Stomach (tissue), 8 donors: ENCODE measurements at regions not wholly inside any gene's neighbourhood (a gene's known extent, or its start where the extent isn't known, plus 50 kb on each side); places are given as distances from the start of the nearest gene placed in this dataset.

ENCODE experiments used
- DNase-seq, 2 donors: peaks; one replicate each; pipeline versions ENCODE4 v3.0.0 to v3.0.0-alpha.2; 2013 to 2019
- H3K27ac ChIP-seq, 5 donors: fragments of 200-600 bp in 4 of 5; sonication (generic) in 4 of 5; one replicate each; pipeline ENCODE4 v1.5.1; 2013 to 2019; ENCODE audit warnings: mild to moderate bottlenecking in 1 of 5, moderate library complexity in 1 of 5
- H3K27me3 ChIP-seq, 3 donors: fragments of 200-600 bp; sonication (generic); one replicate each; pipeline ENCODE4 v1.5.1; 2017 to 2019; ENCODE audit warnings: mixed run types in 1 of 3
- H3K36me3 ChIP-seq, 4 donors: fragments of 200-600 bp; sonication (generic); 1 replicate in 3 of 4; 2 replicates in 1 of 4; pipeline ENCODE4 v1.5.1; 2016 to 2019
- H3K4me1 ChIP-seq, 4 donors: fragments of 200-600 bp; sonication (generic); one replicate each; pipeline ENCODE4 v1.5.1; 2016 to 2019
- H3K4me3 ChIP-seq, 4 donors: fragments of 200-600 bp; sonication (generic) in 3 of 4; one replicate each; pipeline ENCODE4 v1.5.1; 2016 to 2019; ENCODE audit warnings: mild to moderate bottlenecking in 1 of 4
- H3K9me3 ChIP-seq, 4 donors: fragments of 200-600 bp; sonication (generic); one replicate each; pipeline ENCODE4 v1.5.1; 2016 to 2019
- CTCF ChIP-seq, 7 experiments: fragments of 450-650 bp in 4 of 7; fragments of 200-600 bp in 3 of 7; sonication (generic) in 3 of 7; IDR thresholded peaks; one replicate each; pipeline ENCODE4 v1.5.1; 2016 to 2019; ENCODE audit warnings: antibody characterized with exemption in 7 of 7, control low read depth in 2 of 7, mild to moderate bottlenecking in 1 of 7
- EP300 ChIP-seq: sonication (generic); formaldehyde crosslinking; IDR thresholded peaks from one replicate; pipeline ENCODE4 v1.6.1; 2017; ENCODE audit warnings: antibody characterized with exemption
- POLR2A ChIP-seq, 4 donors: fragments of 450-650 bp; IDR thresholded peaks; one replicate each; pipeline ENCODE4 v1.6.1; 2016; ENCODE audit warnings: antibody characterized with exemption in 4 of 4, control low read depth in 2 of 4, mild to moderate bottlenecking in 1 of 4, moderate library complexity in 1 of 4
- POLR2AphosphoS5 ChIP-seq, 3 donors: sonication (generic); formaldehyde crosslinking; IDR thresholded peaks; one replicate each; pipeline ENCODE4 v1.6.1; 2016; ENCODE audit warnings: antibody characterized with exemption in 3 of 3
- WGBS, 5 donors: extraction: QIAGEN DNeasy Blood & Tissue Kit in 3 of 5; methylation state at CpG; one replicate each; pipeline versions ENCODE4 v1.1.5 to v1.1.7; 2013 to 2018; 5-methylcytosine and 5-hydroxymethylcytosine counted together
- intact Hi-C: fragments of 100-400 bp; cut with DNase I; formaldehyde crosslinking; loops from one replicate; pipeline ENCODE4 v1.15.1; 2023; ENCODE audit warnings: low total_unique reads
- donor health status: healthy with polysubstance abuse.
- donor health status: Bipolar disorder and iron deficiency.
- donor health status: healthy.

GRCh38 chr14:43983721-43984120 lies 523.4 kb downstream of the FSCB start:
- Histone ChIP-seq H3K9me3 (peaks cover 0 to 5% (median 0%) of the 10 kb centered on the region in 4 donors), H3K4me3 (no peak overlapping the region), H3K4me1 (no peaks in the 10 kb centered on the region), H3K36me3 (no peaks in the 10 kb centered on the region), H3K27ac (no peak overlapping the region), H3K27me3 (no peaks in the 10 kb centered on the region)
- WGBS, 5 donors: 71 to 81% (median 76%) methylated on average over 8 of the region's 8 CpGs
- no peak for TF ChIP-seq CTCF (IDR thresholded peaks at IDR 0.05)
- intact Hi-C loops: no loop called here
- DNase-seq: no peak

GRCh38 chr14:43981135-43981768 lies 525.8 kb downstream of the FSCB start:
- Histone ChIP-seq H3K4me1 (no peaks in the 10 kb centered on the region), H3K9me3 (peaks cover 0 to 5% (median 0%) of the 10 kb centered on the region in 4 donors), H3K27ac (no peak overlapping the region), H3K36me3 (no peaks in the 10 kb centered on the region), H3K4me3 (no peak overlapping the region), H3K27me3 (no peaks in the 10 kb centered on the region)
- TF ChIP-seq POLR2AphosphoS5 (IDR thresholded peaks at IDR 0.05) (no peak), CTCF (IDR thresholded peaks at IDR 0.05) (no peak), EP300 (no peak), POLR2A (IDR thresholded peaks at IDR 0.05) (no peak)
- DNase-seq: peak in 1 of 2 donors; percentile 2
- 29 to 52% (median 47%) methylated on average over 3 of the region's 3 CpGs for WGBS, 5 donors
- intact Hi-C loops: no loop called here

- intact Hi-C loops: no loop called here
- Histone ChIP-seq H3K4me3 (no peak overlapping the region), H3K4me1 (no peaks in the 10 kb centered on the region), H3K9me3 (peaks cover 0 to 4% (median 0%) of the 10 kb centered on the region in 4 donors), H3K27me3 (no peaks in the 10 kb centered on the region), H3K27ac (no peak overlapping the region), H3K36me3 (no peaks in the 10 kb centered on the region)
- no peak for TF ChIP-seq POLR2AphosphoS5 (IDR thresholded peaks at IDR 0.05)
- TF ChIP-seq EP300: no peak
- TF ChIP-seq CTCF (IDR thresholded peaks at IDR 0.05): no peak
- TF ChIP-seq POLR2A (IDR thresholded peaks at IDR 0.05): no peak
- 87 to 90% (median 88%) methylated on average over 5 of the region's 5 CpGs for WGBS, 5 donors
- no peak for DNase-seq
Observed at GRCh38 chr14:43956741-43957140, 550.3 kb downstream of the FSCB start.

GRCh38 chr14:43949400-43949799 lies 557.7 kb downstream of the FSCB start:
- intact Hi-C loops: no loop called here
- Histone ChIP-seq H3K4me3 (no peak overlapping the region), H3K4me1 (no peaks in the 10 kb centered on the region), H3K36me3 (no peaks in the 10 kb centered on the region), H3K9me3 (peaks cover 0 to 2% (median 0%) of the 10 kb centered on the region in 4 donors), H3K27me3 (no peaks in the 10 kb centered on the region), H3K27ac (no peak overlapping the region)
- no peak for TF ChIP-seq POLR2A (IDR thresholded peaks at IDR 0.05)
- no peak for TF ChIP-seq EP300
- TF ChIP-seq CTCF (IDR thresholded peaks at IDR 0.05): no peak
- no peak for TF ChIP-seq POLR2AphosphoS5 (IDR thresholded peaks at IDR 0.05)
- 20 to 46% (median 34%) methylated on average over 3 of the region's 3 CpGs for WGBS, 5 donors
- DNase-seq: no peak
